RWPE1 (cell line): ENCODE measurements at regions not wholly inside any gene's neighbourhood (a gene's known extent, or its start where the extent isn't known, plus 50 kb on each side); places are given as distances from the start of the nearest gene placed in this dataset.

Experiments
- CTCF ChIA-PET: fragments of 350-600 bp; sonication (Branson Sonifier 250); formaldehyde crosslinking; extraction: SDS; loops from one replicate; lab custom pipeline; 2021; lab: Yijun Ruan, JAX
- POLR2A ChIA-PET: fragments of 400-600 bp; formaldehyde crosslinking; extraction: SDS; loops from one replicate; lab custom pipeline; 2020; ENCODE audit warnings: antibody characterized with exemption; ENCODE audit not compliant: low non-redundant PET; lab: Yijun Ruan, JAX
- DNase-seq: peaks from one replicate; pipeline ENCODE4 v3.0.0; 2012; ENCODE audit warnings: low spot score
- H3K27ac ChIP-seq: fragments of 450-650 bp; 2 replicates; pipeline ENCODE4 v1.5.1; 2017
- TF ChIP-seq, protein P1 (sequence below): fragments of 450-650 bp; conservative IDR thresholded peaks from 2 replicates; pipeline ENCODE4 v1.5.1; 2017; ENCODE audit warnings: low read depth, mild to moderate bottlenecking

DNA sequence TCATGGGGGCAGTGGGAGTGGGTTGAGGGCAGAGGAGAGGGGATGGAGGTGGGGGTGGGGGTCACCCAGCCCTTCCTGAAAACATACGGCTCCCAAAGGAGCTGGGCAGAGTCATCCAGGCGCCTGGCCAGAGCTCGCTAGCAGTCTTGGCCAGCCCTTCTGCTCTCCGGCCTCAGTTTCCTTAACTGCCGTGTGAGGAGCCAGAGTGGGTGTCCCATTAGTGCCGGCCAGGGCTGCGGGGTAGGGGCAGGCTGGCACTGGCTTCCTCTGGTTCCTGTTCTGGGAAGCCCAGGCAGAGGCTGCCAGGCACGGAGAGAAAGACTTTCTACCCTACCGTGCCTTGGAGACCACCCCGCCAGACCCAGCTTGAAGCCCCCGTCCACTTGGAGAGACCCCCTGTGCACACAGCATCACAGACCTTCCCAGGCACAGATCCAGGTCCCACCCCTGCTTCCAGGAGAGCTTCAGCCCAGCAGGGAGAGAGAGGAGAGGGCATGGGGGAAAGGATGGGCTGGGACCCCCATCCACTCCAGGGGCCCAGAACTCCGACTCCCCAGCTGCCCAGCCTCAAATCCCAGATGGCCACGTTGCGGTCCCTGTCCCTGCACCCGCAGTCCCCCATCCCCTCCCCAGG is 93.3 kb downstream of the RFLNA start:
- CTCF ChIA-PET: interaction anchor here (1.1 kb wide), 1 partner anchor 109 kb away, joined by 6 read pairs; no protein-coding TSS in a partner anchor
- H3K27ac ChIP-seq: peak overlapping the region; percentile 96
- TF ChIP-seq, protein P1, sequence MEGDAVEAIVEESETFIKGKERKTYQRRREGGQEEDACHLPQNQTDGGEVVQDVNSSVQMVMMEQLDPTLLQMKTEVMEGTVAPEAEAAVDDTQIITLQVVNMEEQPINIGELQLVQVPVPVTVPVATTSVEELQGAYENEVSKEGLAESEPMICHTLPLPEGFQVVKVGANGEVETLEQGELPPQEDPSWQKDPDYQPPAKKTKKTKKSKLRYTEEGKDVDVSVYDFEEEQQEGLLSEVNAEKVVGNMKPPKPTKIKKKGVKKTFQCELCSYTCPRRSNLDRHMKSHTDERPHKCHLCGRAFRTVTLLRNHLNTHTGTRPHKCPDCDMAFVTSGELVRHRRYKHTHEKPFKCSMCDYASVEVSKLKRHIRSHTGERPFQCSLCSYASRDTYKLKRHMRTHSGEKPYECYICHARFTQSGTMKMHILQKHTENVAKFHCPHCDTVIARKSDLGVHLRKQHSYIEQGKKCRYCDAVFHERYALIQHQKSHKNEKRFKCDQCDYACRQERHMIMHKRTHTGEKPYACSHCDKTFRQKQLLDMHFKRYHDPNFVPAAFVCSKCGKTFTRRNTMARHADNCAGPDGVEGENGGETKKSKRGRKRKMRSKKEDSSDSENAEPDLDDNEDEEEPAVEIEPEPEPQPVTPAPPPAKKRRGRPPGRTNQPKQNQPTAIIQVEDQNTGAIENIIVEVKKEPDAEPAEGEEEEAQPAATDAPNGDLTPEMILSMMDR: no peak
- POLR2A ChIA-PET: interaction anchor here (0.6 kb wide), 2 partner anchors 35 to 135 kb away, joined by 3 read pairs; no protein-coding TSS in a partner anchor
- DNase-seq: no peak

DNA sequence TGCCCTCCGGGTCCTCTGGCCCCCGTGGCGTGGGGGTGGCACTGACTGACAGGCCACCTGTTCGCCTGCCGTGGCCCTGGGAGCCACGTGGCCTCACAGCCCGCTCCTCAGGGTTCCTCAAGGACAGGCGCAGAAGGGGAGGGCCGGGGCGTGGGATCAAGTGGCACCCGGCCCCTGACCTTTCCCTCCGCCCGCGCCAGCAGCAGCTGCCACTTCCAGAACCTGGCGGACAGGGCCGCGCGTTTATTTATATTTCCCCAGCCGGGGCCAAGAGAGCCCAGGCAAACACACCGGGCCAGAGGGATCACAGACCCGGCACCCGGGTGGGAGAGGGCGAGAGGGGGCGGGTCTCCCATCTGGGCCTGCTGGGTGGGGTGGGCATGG is 92.6 kb downstream of the RFLNA start:
- POLR2A ChIA-PET: no interaction called here
- no peak for DNase-seq
- CTCF ChIA-PET: interaction anchor here (0.6 to 1.1 kb wide), 2 partner anchors 12 to 110 kb away, joined by 3 to 6 read pairs; no protein-coding TSS in a partner anchor
- TF ChIP-seq, protein P1: no peak
- peak overlapping the region; percentile 96 for H3K27ac ChIP-seq

GRCh38 chr12:124386661-124387527 is 92.0 kb downstream of the RFLNA start:
- no peak for DNase-seq
- ChIA-PET POLR2A (interaction anchor here (1.1 kb wide), 1 partner anchor 31 kb away, joined by 4 read pairs; no protein-coding TSS in a partner anchor), CTCF (interaction anchor here (0.6 to 1.1 kb wide), 2 partner anchors 13 to 110 kb away, joined by 3 to 6 read pairs; no protein-coding TSS in a partner anchor)
- peak overlapping the region; percentile 96 for H3K27ac ChIP-seq
- TF ChIP-seq, protein P1: no peak

- ChIA-PET POLR2A (interaction anchor here (1.1 kb wide), 1 partner anchor 30 kb away, joined by 4 read pairs; no protein-coding TSS in a partner anchor), CTCF (interaction anchor here (0.6 kb wide), 1 partner anchor 302 kb away, joined by 5 read pairs; no protein-coding TSS in a partner anchor)
- TF ChIP-seq, protein P1: no peak
- peak overlapping the region; percentile 96 for H3K27ac ChIP-seq
- DNase-seq: no peak
These were observed 91.2 kb downstream of the RFLNA start for GRCh38 chr12:124386059-124386458.

- TF ChIP-seq, protein P1: no peak
- CTCF ChIA-PET: interaction anchor here (1.3 kb wide), 1 partner anchor 14 kb away, joined by 7 read pairs; no protein-coding TSS in a partner anchor
- peak overlapping the region; percentile 96 for H3K27ac ChIP-seq
- DNase-seq: peak; percentile 90
- POLR2A ChIA-PET: no interaction called here
These were observed 90.5 kb downstream of the RFLNA start for GRCh38 chr12:124385219-124385969.
